K562 (cell line): ENCODE measurements at regions not wholly inside any gene's neighbourhood (a gene's known extent, or its start where the extent isn't known, plus 50 kb on each side); places are given as distances from the start of the nearest gene placed in this dataset.

Experiments used
- ATAC-seq: fragments of 200-7000 bp; cut with Tn5 transposase; 3 replicates; pipeline ENCODE4 v1.9.1; 2020; ENCODE audit warnings: moderate library complexity
- BruUV-seq: library from RNA; stranded (reverse); fragments of 400-500 nt; replicated peaks from 2 replicates; lab custom pipeline; 2021; lab: Mats Ljungman, UMichigan
- CTCF ChIA-PET: fragments of 300-600 bp; formaldehyde crosslinking; extraction: SDS; loops from one replicate; lab custom pipeline; 2021; ENCODE audit warnings: low intra/inter-chr PET ratio; lab: Yijun Ruan, JAX
- POLR2A ChIA-PET: fragments of 300-600, 350-650 bp; sonication (Branson Sonifier 250); formaldehyde crosslinking; extraction: SDS; loops from one replicate; lab custom pipeline; 2021; ENCODE audit warnings: antibody characterized with exemption, inconsistent platforms; lab: Yijun Ruan, JAX
- DNase-seq, 4 experiments: peaks; one replicate each; pipeline versions ENCODE4 v3.0.0 to v3.0.0-alpha.2; 2011 to 2018; ENCODE audit warnings: low spot score in 3 of 4, mixed read lengths in 3 of 4; ENCODE audit errors: extremely low read depth in 1 of 4
- FAIRE-seq: peaks from 2 replicates; lab custom pipeline; 2011; peaks lifted over from hg19 to GRCh38; lab: Jason Lieb, UNC
- H2AFZ ChIP-seq: 2 replicates; pipeline ENCODE4 v1.6.0; 2011; ENCODE audit warnings: low read depth, low read length, control low read depth, inconsistent platforms
- H3K27ac ChIP-seq: fragments of 200-600 bp; 3 replicates; pipeline ENCODE4 v1.8.0; 2011; ENCODE audit warnings: low read depth, mild to moderate bottlenecking, control low read depth, inconsistent platforms, low read length, moderate library complexity, mixed read lengths; ENCODE audit errors: extremely low read depth
- H3K27me3 ChIP-seq, 2 experiments: fragments of 300-600 bp in 1 of 2; 2 replicates in 1 of 2; 3 replicates in 1 of 2; pipeline versions ENCODE4 v1.6.0 to v1.8.0; 2011; ENCODE audit warnings: inconsistent platforms in 2 of 2, low read length in 2 of 2, mild to moderate bottlenecking in 1 of 2, mixed read lengths in 1 of 2, moderate library complexity in 1 of 2; ENCODE audit not compliant: control insufficient read depth in 2 of 2, insufficient read depth in 2 of 2
- H3K36me3 ChIP-seq: fragments of 300-600 bp; 3 replicates; pipeline ENCODE4 v1.8.0; 2011; ENCODE audit warnings: mild to moderate bottlenecking, low read length, inconsistent platforms; ENCODE audit not compliant: control insufficient read depth, insufficient read depth
- H3K4me1 ChIP-seq, 2 experiments: fragments of 200-600 bp in 1 of 2; replicated peaks in 1 of 2; 2 replicates in 1 of 2; 3 replicates in 1 of 2; pipeline versions ENCODE4 v1.5.1 to v1.8.0; 2011; ENCODE audit warnings: inconsistent platforms in 2 of 2, low read length in 2 of 2, mild to moderate bottlenecking in 1 of 2, mixed read lengths in 1 of 2, moderate library complexity in 1 of 2; ENCODE audit not compliant: control insufficient read depth in 2 of 2, insufficient read depth in 2 of 2
- H3K4me2 ChIP-seq: 2 replicates; pipeline ENCODE4 v1.6.1; 2011; ENCODE audit warnings: low read length, control low read depth, inconsistent platforms, mixed read lengths; ENCODE audit not compliant: insufficient read depth
- H3K4me3 ChIP-seq: fragments of 200-600 bp; sonication (generic), shearing (Covaris generic); 2 replicates; pipeline ENCODE4 v1.5.1; 2016; ENCODE audit warnings: control low read depth, inconsistent platforms
- H3K79me2 ChIP-seq: fragments of 200-600 bp; 3 replicates; pipeline ENCODE4 v1.8.0; 2011; ENCODE audit warnings: low read length, inconsistent platforms; ENCODE audit not compliant: control insufficient read depth, insufficient read depth
- H3K9ac ChIP-seq, 2 experiments: 2 replicates each; pipeline versions ENCODE4 v1.6.0 to v1.6.1; 2011; ENCODE audit warnings: low read depth in 2 of 2, low read length in 2 of 2, control low read depth in 1 of 2, inconsistent platforms in 1 of 2, mild to moderate bottlenecking in 1 of 2, mixed read lengths in 1 of 2; ENCODE audit not compliant: insufficient read depth in 1 of 2
- H3K9me1 ChIP-seq: one replicate; pipeline ENCODE4 v1.6.0; 2011; ENCODE audit warnings: inconsistent platforms, mild to moderate bottlenecking, low read length, moderate library complexity; ENCODE audit not compliant: control insufficient read depth, insufficient read depth
- H3K9me3 ChIP-seq: replicated peaks from 2 replicates; pipeline ENCODE4 v1.5.1; 2011; ENCODE audit warnings: low read depth, low read length, inconsistent platforms; ENCODE audit not compliant: control insufficient read depth, insufficient read depth
- H4K20me1 ChIP-seq: replicated peaks from 2 replicates; pipeline ENCODE4 v1.6.1; 2011; ENCODE audit warnings: low read length, inconsistent platforms, mixed read lengths; ENCODE audit not compliant: control insufficient read depth, insufficient read depth
- JUND ChIP-seq, 2 experiments: IDR thresholded peaks; 2 replicates in 1 of 2; 3 replicates in 1 of 2; pipeline ENCODE4 v1.6.1; 2011; ENCODE audit warnings: borderline replicate concordance in 2 of 2, low read depth in 2 of 2, low read length in 2 of 2, improper control_type of control experiment in 1 of 2, missing biosample characterization in 1 of 2, missing genetic modification characterization in 1 of 2, missing genetic modification reagents in 1 of 2
- ZNF354B ChIP-seq: fragments of 250-450 bp; sonication (Bioruptor Pico); IDR thresholded peaks from 2 replicates; pipeline ENCODE4 v1.4.0; 2020
- WGBS: fragments of 100-300 bp; shearing (Covaris generic); methylation state at CpG from one replicate; pipeline ENCODE4 v1.1.6; 2016; ENCODE audit warnings: low coverage, mixed read lengths; ENCODE audit not compliant: insufficient coverage; ENCODE audit errors: missing lambda C conversion rate; 5-methylcytosine and 5-hydroxymethylcytosine counted together
- in situ Hi-C: fragments of 300-500 bp; cut with MboI; formaldehyde crosslinking; loops from 4 replicates; pipeline ENCODE4 v1.15.0; 2018; ENCODE audit warnings: inconsistent platforms, mixed read lengths
- intact Hi-C: fragments of 100-400 bp; cut with micrococcal nuclease; formaldehyde crosslinking; loops from 2 replicates; pipeline ENCODE4 v1.14.2; 2022
- TF ChIP-seq, protein P1 (sequence below): fragments of 450-650 bp; IDR thresholded peaks from 2 replicates; pipeline ENCODE4 v1.6.1; 2016; ENCODE audit warnings: borderline replicate concordance

DNA sequence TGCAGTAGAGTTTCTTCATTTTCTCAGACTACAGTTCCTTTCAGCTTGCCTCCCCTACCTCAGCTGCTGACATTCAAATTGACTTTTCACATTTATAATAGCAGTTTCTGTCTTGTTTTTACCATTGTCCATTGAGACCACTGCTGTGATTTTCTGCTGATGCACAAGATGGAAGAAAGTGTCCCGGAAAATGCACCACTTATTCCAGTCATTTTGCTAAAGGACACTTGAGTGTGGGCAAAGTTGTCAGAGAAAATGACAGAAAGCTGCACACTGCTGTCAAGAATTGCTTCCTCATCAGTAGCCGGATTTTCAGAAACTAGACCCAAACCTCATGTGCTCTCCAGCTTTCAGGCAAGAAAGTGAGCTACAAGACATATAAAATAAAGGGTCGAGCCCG, 546.2 kb upstream of the SETBP1 start (continued):
- no peak for TF ChIP-seq JUND (IDR thresholded peaks at IDR 0.05; ENCODE audit: borderline replicate concordance, low read depth, low read length)
- TF ChIP-seq JUND (tag; IDR thresholded peaks at IDR 0.05; ENCODE audit: borderline replicate concordance, low read depth, low read length) = no peak

DNA sequence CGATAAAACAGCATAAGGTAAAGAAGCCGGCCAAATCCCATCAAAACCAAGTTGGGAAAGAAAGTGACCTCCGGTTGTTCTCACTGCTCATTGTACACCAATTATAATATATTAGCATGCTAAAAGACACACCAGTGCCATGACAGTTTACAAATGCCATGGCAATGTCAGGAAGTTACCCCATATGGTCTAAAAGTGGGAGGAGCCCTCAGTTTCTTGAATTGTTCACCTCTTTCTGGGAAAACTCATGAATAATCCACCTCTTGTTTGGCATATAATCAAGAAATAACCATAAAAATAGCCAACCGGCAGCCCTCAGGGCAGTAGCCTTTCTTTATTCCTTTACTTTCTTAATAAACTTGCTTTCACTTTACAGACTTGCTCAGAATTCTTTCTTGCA, 544.9 kb upstream of the SETBP1 start:
- WGBS = 2% methylated on average over 4 of the region's 4 CpGs

More for the DNA sequence above, 544.9 kb upstream of the SETBP1 start:
- Histone ChIP-seq H3K9me3 (no peaks in the 10 kb centered on the region), H3K4me1 (no peaks in the 10 kb centered on the region), H3K36me3 (no peaks in the 10 kb centered on the region), H3K4me3 (no peak overlapping the region), H3K9ac (no peak overlapping the region), H3K79me2 (no peaks in the 10 kb centered on the region), H3K27me3 (no peaks in the 10 kb centered on the region)
- intact Hi-C loops (no loop called here), in situ Hi-C loops (no loop called here)
- ATAC-seq (no peak), DNase-seq (no peak)
- ChIA-PET POLR2A (no interaction called here), CTCF (no interaction called here)
- TF ChIP-seq, protein P1, sequence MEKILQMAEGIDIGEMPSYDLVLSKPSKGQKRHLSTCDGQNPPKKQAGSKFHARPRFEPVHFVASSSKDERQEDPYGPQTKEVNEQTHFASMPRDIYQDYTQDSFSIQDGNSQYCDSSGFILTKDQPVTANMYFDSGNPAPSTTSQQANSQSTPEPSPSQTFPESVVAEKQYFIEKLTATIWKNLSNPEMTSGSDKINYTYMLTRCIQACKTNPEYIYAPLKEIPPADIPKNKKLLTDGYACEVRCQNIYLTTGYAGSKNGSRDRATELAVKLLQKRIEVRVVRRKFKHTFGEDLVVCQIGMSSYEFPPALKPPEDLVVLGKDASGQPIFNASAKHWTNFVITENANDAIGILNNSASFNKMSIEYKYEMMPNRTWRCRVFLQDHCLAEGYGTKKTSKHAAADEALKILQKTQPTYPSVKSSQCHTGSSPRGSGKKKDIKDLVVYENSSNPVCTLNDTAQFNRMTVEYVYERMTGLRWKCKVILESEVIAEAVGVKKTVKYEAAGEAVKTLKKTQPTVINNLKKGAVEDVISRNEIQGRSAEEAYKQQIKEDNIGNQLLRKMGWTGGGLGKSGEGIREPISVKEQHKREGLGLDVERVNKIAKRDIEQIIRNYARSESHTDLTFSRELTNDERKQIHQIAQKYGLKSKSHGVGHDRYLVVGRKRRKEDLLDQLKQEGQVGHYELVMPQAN = no peak
- TF ChIP-seq ZNF354B (CRISPR knock-in tag) = no peak
- TF ChIP-seq, all 486 proteins: peak for 0
- no peak overlapping the region for H3K27ac ChIP-seq
- no peaks in the 10 kb centered on the region for H4K20me1 ChIP-seq
- FAIRE-seq = no peak
- no peaks in the 10 kb centered on the region for H3K9me1 ChIP-seq
- no TSS peak for BruUV-seq
- H3K4me2 ChIP-seq = no peak overlapping the region
- H2AFZ ChIP-seq = no peak overlapping the region
